ENCODE measurements at regions not wholly inside any gene's neighbourhood (a gene's known extent, or its start where the extent isn't known, plus 50 kb on each side); places are given as distances from the start of the nearest gene placed in this dataset.
"Not testable (repeated sequence)": the region's sequence is repeated elsewhere in the genome, so short reads cannot be mapped to it uniquely, and the experiment has no call there.

GRCh38 chr21:28174701-28175100, 818.0 kb downstream of the LTN1 start:
- DNase-seq (ENCODE audit: low read depth): no peak

GRCh38 chr21:28174006-28174405, 818.7 kb downstream of the LTN1 start:
- DNase-seq (ENCODE audit: low read depth): no peak

- DNase-seq (ENCODE audit: low read depth): no peak
Measured at GRCh38 chr21:28172376-28172775, 820.3 kb downstream of the LTN1 start.

GRCh38 chr21:28167366-28167765, 825.3 kb downstream of the LTN1 start:
- DNase-seq (ENCODE audit: low read depth): no peak

GRCh38 chr21:28164519-28164918, 828.2 kb downstream of the LTN1 start:
- not testable (repeated sequence) for DNase-seq (ENCODE audit: low read depth)

- not testable (repeated sequence) for DNase-seq (ENCODE audit: low read depth)
Measured at GRCh38 chr21:28162052-28162451, 830.6 kb downstream of the LTN1 start.

GRCh38 chr21:28160378-28160777, 832.3 kb downstream of the LTN1 start:
- DNase-seq (ENCODE audit: low read depth): no peak

GRCh38 chr21:28159396-28159795, 833.3 kb downstream of the LTN1 start:
- no peak for DNase-seq (ENCODE audit: low read depth)

- no peak for DNase-seq (ENCODE audit: low read depth)
Measured at GRCh38 chr21:28156590-28156989, 836.1 kb downstream of the LTN1 start.

- no peak for DNase-seq (ENCODE audit: low read depth)
Measured at GRCh38 chr21:28154121-28154520, 838.6 kb downstream of the LTN1 start.

GRCh38 chr21:28152732-28153131, 839.9 kb downstream of the LTN1 start:
- DNase-seq (ENCODE audit: low read depth): no peak

- no peak for DNase-seq (ENCODE audit: low read depth)
Measured at GRCh38 chr21:28151758-28152157, 840.9 kb downstream of the LTN1 start.

GRCh38 chr21:28150778-28151177, 841.9 kb downstream of the LTN1 start:
- DNase-seq (ENCODE audit: low read depth): no peak

GRCh38 chr21:28148400-28149064, 844.1 kb downstream of the LTN1 start:
- DNase-seq (ENCODE audit: low read depth): no peak

- DNase-seq (ENCODE audit: low read depth): no peak
Measured at GRCh38 chr21:28144653-28145052, 848.0 kb downstream of the LTN1 start.

- no peak for DNase-seq (ENCODE audit: low read depth)
Measured at GRCh38 chr21:28144089-28144488, 848.6 kb downstream of the LTN1 start.

GRCh38 chr21:28142697-28143096, 850.0 kb downstream of the LTN1 start:
- DNase-seq (ENCODE audit: low read depth): no peak

- DNase-seq (ENCODE audit: low read depth): no peak
Measured at GRCh38 chr21:28138272-28138671, 854.4 kb downstream of the LTN1 start.

GRCh38 chr21:28136656-28137255, 855.9 kb downstream of the LTN1 start:
- no peak for DNase-seq (ENCODE audit: low read depth)

GRCh38 chr21:28135646-28136045, 857.0 kb downstream of the LTN1 start:
- no peak for DNase-seq (ENCODE audit: low read depth)

GRCh38 chr21:28133116-28133515, 859.6 kb downstream of the LTN1 start:
- DNase-seq (ENCODE audit: low read depth): no peak

- no peak for DNase-seq (ENCODE audit: low read depth)
Measured at GRCh38 chr21:28132713-28133112, 860.0 kb downstream of the LTN1 start.

- DNase-seq (ENCODE audit: low read depth): no peak
Measured at GRCh38 chr21:28127175-28127785, 865.4 kb downstream of the LTN1 start.

All from activated T-helper 1 cell treated with Interleukin-2 at 50 U/mL for 16 hours (primary cell).